Fibroblast of the aortic adventitia (primary cell): ENCODE measurements at regions not wholly inside any gene's neighbourhood (a gene's known extent, or its start where the extent isn't known, plus 50 kb on each side); places are given as distances from the start of the nearest gene placed in this dataset.
"Not testable (repeated sequence)": the region's sequence is repeated elsewhere in the genome, so short reads cannot be mapped to it uniquely, and the experiment has no call there.

ENCODE experiments used
- DNase-seq: peaks from one replicate; pipeline ENCODE4 v3.0.0-alpha.2; 2010; ENCODE audit warnings: low read depth
- H3K4me3 ChIP-seq: 2 replicates; pipeline ENCODE4 v1.5.1; 2011; ENCODE audit warnings: low read depth, mild to moderate bottlenecking, control low read depth, low read length, moderate library complexity
- CTCF ChIP-seq: IDR thresholded peaks from 2 replicates; pipeline ENCODE4 v1.5.1; 2011; ENCODE audit warnings: mild to moderate bottlenecking, low read length, control low read depth, inconsistent platforms; ENCODE audit not compliant: insufficient read depth

GRCh38 chr5:155556222-155556621 lies 542.7 kb downstream of the KIF4B start:
- TF ChIP-seq CTCF, result no peak
- no peak for DNase-seq
- no peak overlapping the region for H3K4me3 ChIP-seq

DNA sequence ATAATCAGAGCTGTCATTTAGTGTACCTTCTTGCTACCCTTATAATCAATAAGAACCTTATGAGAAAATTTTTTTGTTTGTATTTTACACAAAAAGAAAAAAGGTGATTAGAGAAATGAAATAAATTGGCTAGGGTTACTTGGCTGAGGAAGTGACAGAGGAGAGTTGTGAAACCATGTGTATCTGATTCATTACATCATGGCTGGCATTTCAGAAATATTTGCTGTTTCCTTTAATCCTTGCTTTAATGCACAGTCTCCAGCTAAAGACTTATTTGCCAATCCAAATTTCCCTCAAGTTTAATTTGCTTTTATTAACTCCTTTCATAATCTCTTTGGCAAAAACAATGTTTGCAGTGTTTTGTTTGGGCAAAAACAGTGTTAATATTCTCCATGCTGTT lies 543.1 kb downstream of the KIF4B start:
- TF ChIP-seq CTCF, result no peak
- no peak for DNase-seq
- no peak overlapping the region for H3K4me3 ChIP-seq

GRCh38 chr5:155562158-155562557 lies 548.6 kb downstream of the KIF4B start:
- no peak for DNase-seq
- TF ChIP-seq CTCF, result no peak
- H3K4me3 ChIP-seq, result no peak overlapping the region

GRCh38 chr5:155564541-155564940 lies 551.0 kb downstream of the KIF4B start:
- no peak for DNase-seq
- H3K4me3 ChIP-seq, result no peak overlapping the region
- TF ChIP-seq CTCF, result no peak

- TF ChIP-seq CTCF, result no peak
- H3K4me3 ChIP-seq, result no peak overlapping the region
- DNase-seq, result no peak
These were observed 562.3 kb downstream of the KIF4B start for GRCh38 chr5:155575861-155576260.

DNA sequence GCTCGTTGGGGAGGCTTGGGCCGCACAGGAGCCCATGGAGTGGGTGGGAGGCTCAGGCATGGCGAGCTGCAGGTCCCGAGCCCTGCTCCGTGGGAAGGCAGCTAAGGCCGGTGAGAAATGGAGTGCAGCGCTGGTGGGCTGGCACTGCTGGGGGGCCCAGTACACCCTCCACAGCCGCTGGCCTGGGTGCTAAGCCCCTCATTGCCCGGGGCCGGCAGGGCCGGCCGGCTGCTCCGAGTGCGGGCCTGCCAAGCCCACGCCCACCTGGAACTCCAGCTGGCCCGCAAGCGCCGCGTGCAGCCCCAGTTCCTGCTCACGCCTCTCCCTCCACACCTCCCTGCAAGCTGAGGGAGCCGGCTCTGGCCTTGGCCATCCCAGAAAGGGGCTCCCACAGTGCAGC lies 573.3 kb downstream of the KIF4B start:
- H3K4me3 ChIP-seq, DNase-seq: not testable (repeated sequence)

DNA sequence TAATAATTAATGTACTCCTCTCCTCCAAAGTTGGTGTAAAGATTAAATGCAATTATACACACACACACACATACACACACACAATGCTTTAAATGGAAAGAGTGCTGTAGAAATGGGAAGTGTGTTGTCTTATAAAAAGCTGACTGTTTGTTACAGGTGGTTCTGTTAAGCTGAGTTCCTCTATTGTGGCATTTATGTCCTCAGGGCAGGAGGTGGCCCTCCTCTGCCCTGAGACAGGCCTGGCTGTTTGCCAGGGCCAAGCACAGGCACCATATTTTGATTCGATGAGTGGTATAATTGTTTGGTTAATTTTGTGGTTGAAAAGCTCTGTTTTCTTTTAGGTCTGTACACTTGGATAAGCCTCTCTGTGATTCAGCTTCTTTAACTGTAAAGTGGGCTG lies 573.9 kb downstream of the KIF4B start:
- DNase-seq, result no peak
- TF ChIP-seq CTCF, result no peak
- no peak overlapping the region for H3K4me3 ChIP-seq
